ENCODE measurements at regions not wholly inside any gene's neighbourhood (a gene's known extent, or its start where the extent isn't known, plus 50 kb on each side); places are given as distances from the start of the nearest gene placed in this dataset.
"Not testable (repeated sequence)": the region's sequence is repeated elsewhere in the genome, so short reads cannot be mapped to it uniquely, and the experiment has no call there.

- H3K9ac ChIP-seq (ENCODE audit: extremely low read depth, low read length, poor library complexity, severe bottlenecking): no peak overlapping the region
- Mint-ChIP-seq H3K36me3 (ENCODE audit: low read depth) (no peaks in the 10 kb centered on the region), H3K4me3 (no peak overlapping the region), H3K4me1 (peaks cover 13% of the 10 kb centered on the region), H3K27me3 (ENCODE audit: insufficient read depth) (no peaks in the 10 kb centered on the region), H3K9me3 (peaks cover 2% of the 10 kb centered on the region), H3K27ac (no peak overlapping the region)
- H3K27me3 ChIP-seq (ENCODE audit: control insufficient read depth, insufficient read depth, low read length, poor library complexity, severe bottlenecking): no peaks in the 10 kb centered on the region
- WGBS, 2 experiments (ENCODE audit: insufficient coverage in 1 of 2, insufficient read length in 1 of 2): 83% methylated on average over 2 of the region's 2 CpGs; no CpG with 5 or more reads in 1 of the 2 experiments
- H3K27ac ChIP-seq (ENCODE audit: low read depth, low read length): no peak overlapping the region
- DNase-seq: no peak
- TF ChIP-seq CTCF (conservative IDR thresholded peaks at IDR 0.05): no peak
- H3K36me3 ChIP-seq (ENCODE audit: control insufficient read depth, insufficient read depth, low read length): no peaks in the 10 kb centered on the region
- no peak overlapping the region for H3K4me3 ChIP-seq (ENCODE audit: low read length)
- peaks cover 4% of the 10 kb centered on the region for H3K9me3 ChIP-seq (ENCODE audit: control insufficient read depth, low read length)
- peaks cover 5% of the 10 kb centered on the region for H3K4me1 ChIP-seq (ENCODE audit: control insufficient read depth, insufficient read depth, low read length)
These were observed 372.0 kb upstream of the NDST4 start for GRCh38 chr4:115485402-115485801.

- H3K9me3 Mint-ChIP-seq: no peaks in the 10 kb centered on the region
- H3K27ac Mint-ChIP-seq: no peak overlapping the region
- H3K36me3 Mint-ChIP-seq (ENCODE audit: low read depth): no peaks in the 10 kb centered on the region
- no peaks in the 10 kb centered on the region for H3K9me3 ChIP-seq (ENCODE audit: control insufficient read depth, low read length)
- H3K36me3 ChIP-seq (ENCODE audit: control insufficient read depth, insufficient read depth, low read length): no peaks in the 10 kb centered on the region
- 80 to 97% methylated on average over 1 to 3 of the region's 4 CpGs for WGBS, 2 experiments (ENCODE audit: insufficient coverage in 1 of 2, insufficient read length in 1 of 2)
- H3K4me3 ChIP-seq (ENCODE audit: low read length): no peak overlapping the region
- no peak overlapping the region for H3K27ac ChIP-seq (ENCODE audit: low read depth, low read length)
- peaks cover 5% of the 10 kb centered on the region for H3K4me1 ChIP-seq (ENCODE audit: control insufficient read depth, insufficient read depth, low read length)
- H3K9ac ChIP-seq (ENCODE audit: extremely low read depth, low read length, poor library complexity, severe bottlenecking): no peak overlapping the region
- no peak for TF ChIP-seq CTCF (conservative IDR thresholded peaks at IDR 0.05)
- H3K27me3 ChIP-seq (ENCODE audit: control insufficient read depth, insufficient read depth, low read length, poor library complexity, severe bottlenecking): no peaks in the 10 kb centered on the region
- H3K4me1 Mint-ChIP-seq: peaks cover 13% of the 10 kb centered on the region
- no peak for DNase-seq
- H3K4me3 Mint-ChIP-seq: no peak overlapping the region
- no peaks in the 10 kb centered on the region for H3K27me3 Mint-ChIP-seq (ENCODE audit: insufficient read depth)
These were observed 371.1 kb upstream of the NDST4 start for GRCh38 chr4:115484479-115484878.

- Mint-ChIP-seq H3K36me3 (ENCODE audit: low read depth) (no peaks in the 10 kb centered on the region), H3K4me1 (no peaks in the 10 kb centered on the region), H3K27ac (no peak overlapping the region), H3K27me3 (ENCODE audit: insufficient read depth) (no peaks in the 10 kb centered on the region), H3K9me3 (no peaks in the 10 kb centered on the region), H3K4me3 (no peak overlapping the region)
- Histone ChIP-seq H3K36me3 (ENCODE audit: control insufficient read depth, insufficient read depth, low read length) (no peaks in the 10 kb centered on the region), H3K9me3 (ENCODE audit: control insufficient read depth, low read length) (no peaks in the 10 kb centered on the region), H3K9ac (ENCODE audit: extremely low read depth, low read length, poor library complexity, severe bottlenecking) (no peak overlapping the region), H3K4me1 (ENCODE audit: control insufficient read depth, insufficient read depth, low read length) (no peaks in the 10 kb centered on the region), H3K4me3 (ENCODE audit: low read length) (no peak overlapping the region), H3K27me3 (ENCODE audit: control insufficient read depth, insufficient read depth, low read length, poor library complexity, severe bottlenecking) (no peaks in the 10 kb centered on the region), H3K27ac (ENCODE audit: low read depth, low read length) (no peak overlapping the region)
- no CpG with 5 or more reads among the region's 1 CpG for WGBS, 2 experiments (ENCODE audit: insufficient coverage in 1 of 2, insufficient read length in 1 of 2)
- no peak for DNase-seq
- TF ChIP-seq CTCF (conservative IDR thresholded peaks at IDR 0.05): no peak
These were observed 357.3 kb upstream of the NDST4 start for GRCh38 chr4:115470763-115471162.

- H3K4me1 Mint-ChIP-seq; H3K27me3 ChIP-seq (ENCODE audit: control insufficient read depth, insufficient read depth, low read length, poor library complexity, severe bottlenecking); H3K27ac ChIP-seq (ENCODE audit: low read depth, low read length); H3K27me3 Mint-ChIP-seq (ENCODE audit: insufficient read depth); DNase-seq; H3K36me3 ChIP-seq (ENCODE audit: control insufficient read depth, insufficient read depth, low read length); H3K9ac ChIP-seq (ENCODE audit: extremely low read depth, low read length, poor library complexity, severe bottlenecking); H3K4me3 ChIP-seq (ENCODE audit: low read length); H3K9me3 ChIP-seq (ENCODE audit: control insufficient read depth, low read length); H3K4me3 Mint-ChIP-seq; H3K27ac Mint-ChIP-seq; H3K9me3 Mint-ChIP-seq; H3K36me3 Mint-ChIP-seq (ENCODE audit: low read depth); H3K4me1 ChIP-seq (ENCODE audit: control insufficient read depth, insufficient read depth, low read length): not testable (repeated sequence)
- WGBS, 2 experiments (ENCODE audit: insufficient coverage in 1 of 2, insufficient read length in 1 of 2): 94% methylated on average over 4 of the region's 4 CpGs
These were observed 345.9 kb upstream of the NDST4 start for GRCh38 chr4:115459301-115459700.

Measured in endodermal cell (in vitro differentiated cells).